ENCODE measurements at regions not wholly inside any gene's neighbourhood (a gene's known extent, or its start where the extent isn't known, plus 50 kb on each side); places are given as distances from the start of the nearest gene placed in this dataset.

DNA sequence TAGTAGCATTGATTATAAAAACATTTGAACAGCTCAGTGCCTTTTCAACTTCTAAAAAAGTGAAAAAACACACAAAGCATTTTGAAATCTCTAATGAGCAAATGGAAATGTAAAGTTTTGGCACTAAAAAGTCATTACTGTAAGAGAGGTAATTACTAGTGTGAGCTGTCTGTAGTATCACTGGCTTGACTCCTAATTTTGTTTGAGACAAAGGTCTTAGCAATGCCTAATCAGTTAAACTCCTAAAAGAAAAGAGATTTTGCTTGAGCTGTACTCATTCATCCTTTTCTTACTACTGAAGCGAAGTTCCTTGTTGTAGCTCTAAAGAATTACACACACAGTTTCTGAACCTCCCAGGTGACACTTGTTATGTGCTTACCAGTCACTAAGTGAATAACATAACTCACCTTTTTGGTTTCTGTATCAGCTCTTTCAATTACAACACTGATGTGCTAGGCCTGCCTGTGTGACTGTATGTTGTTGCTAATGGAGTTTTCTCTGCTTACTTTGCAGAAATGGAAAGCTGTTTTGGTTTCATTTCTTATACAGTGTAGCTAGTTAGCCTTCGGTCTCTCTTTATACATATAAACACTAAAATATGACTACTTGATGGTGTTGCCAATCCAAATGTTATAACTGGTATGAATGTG, 924.4 kb upstream of the TENM4 start:
- no peak for DNase-seq

DNA sequence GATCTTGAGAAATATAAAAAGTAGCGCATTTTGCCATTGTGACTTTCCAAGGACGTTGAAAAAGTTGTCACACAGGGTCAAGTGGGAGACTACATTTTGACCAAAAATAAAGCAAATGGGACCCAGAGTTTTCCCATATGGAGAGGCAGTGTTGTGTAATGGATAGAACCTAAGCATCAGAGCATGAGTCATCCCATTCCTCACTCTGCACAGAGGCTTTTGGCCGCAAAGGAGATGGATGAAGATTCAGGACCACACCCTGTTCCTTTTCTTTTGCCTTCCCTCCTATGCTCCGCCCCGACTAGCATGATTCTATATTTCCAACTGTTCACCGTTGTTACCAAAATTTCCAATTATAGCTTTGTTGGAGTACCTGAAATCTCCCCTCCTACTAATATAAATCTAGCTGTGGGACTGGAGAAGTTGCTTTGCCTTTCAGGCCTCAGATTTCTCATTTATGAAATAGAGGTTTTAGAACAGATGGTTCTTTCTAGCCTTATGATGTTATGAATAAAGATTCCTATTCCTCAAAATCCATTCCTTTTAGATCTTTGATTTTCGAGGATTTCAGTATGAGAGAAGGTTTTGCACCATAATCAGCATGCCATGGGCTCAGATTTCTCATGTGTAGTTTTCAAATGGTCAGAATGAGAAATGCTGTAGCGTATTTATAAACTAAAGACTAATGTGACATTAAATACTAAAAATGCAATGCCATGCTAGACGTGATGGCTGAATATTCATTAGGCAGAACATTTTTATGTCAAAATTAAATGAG, 921.9 kb upstream of the TENM4 start:
- DNase-seq, result no peak

DNA sequence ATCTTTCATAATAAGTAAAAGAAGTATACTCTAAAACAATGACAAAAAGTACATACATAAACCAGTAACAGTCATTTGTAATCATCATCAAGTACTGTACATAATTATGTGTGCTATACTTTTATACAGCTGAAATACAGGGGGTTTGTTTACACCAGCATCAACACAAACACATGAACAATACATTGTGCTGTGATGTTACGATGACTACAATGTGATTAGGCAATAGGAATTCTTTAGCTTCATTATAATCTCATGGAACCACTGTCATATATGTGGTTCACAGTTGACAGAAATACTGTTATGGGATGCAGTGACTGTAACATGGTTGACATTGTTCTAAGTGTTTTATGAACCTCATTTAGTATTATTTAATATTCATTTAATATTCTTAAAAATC, 914.4 kb upstream of the TENM4 start:
- no peak for DNase-seq

DNA sequence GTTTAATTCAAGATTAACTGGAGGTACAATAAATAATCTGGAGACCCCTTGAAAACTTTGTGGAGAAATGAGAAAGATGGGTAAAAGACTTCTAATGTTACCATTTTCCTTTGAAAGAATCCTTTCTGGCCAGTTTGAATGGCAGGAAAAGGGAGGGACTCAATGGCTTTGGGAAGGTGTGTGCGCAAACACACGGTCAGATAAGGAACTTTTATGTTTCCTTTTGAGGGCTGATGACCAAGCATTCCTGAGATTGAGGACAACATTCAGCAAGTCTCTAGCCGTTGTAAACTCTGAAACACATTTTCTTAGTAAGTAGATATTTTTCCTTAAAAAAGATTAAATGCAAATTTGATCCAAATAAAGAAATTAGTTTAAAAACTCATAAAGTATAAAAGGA, 909.7 kb upstream of the TENM4 start:
- DNase-seq, result no peak

DNA sequence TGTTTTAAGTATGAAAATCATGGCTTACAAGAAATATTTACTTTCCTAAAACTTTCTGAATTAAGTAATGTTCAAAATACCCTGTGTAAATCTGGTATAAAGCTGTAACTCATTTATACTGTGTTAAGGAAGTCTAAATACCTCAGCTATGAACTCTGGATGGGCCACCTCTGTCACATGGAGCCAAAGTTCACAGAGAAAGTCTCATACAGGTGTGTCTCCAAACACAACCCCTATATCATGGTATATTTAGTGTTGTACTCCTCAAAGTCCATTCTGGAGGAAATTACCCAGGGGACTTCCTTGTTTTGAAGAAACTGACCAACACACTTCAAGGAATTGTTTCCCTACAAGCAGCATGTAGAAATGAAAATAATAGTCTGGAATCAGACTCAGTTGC, 909.2 kb upstream of the TENM4 start:
- DNase-seq, result no peak

DNA sequence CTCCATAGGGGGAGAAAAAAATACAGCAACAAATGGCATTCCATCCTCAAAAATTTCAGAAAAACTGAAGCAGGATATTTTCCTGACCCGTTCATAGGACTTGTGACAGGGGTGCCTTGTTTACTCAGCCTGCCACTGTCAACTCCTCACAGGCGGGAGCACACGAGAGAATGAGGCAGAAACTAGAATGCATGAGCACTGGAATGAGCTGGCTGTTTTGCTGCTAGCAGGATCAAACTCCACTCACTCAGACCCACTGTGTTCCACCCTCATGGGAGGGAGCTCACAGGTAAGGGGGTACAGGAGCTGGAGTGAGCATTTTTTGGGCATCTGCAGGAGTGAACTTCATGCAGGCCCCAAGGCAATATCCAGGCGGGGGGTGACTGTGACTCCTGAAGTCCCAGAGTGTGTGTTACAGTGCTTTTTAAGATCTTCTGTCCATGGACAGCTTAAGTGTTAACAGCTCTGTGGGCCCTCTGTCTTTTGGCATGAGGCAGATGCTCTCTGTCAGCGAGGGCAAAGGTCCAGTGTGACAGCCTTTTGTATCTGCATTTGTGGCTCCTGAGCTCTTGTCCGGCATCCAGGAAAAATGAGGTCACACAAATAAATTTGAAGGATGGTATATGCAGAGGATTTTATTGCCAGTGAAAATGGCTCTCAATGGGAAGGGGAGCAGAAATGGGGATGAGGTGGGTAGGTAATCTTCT, 905.7 kb upstream of the TENM4 start:
- DNase-seq, result no peak

DNA sequence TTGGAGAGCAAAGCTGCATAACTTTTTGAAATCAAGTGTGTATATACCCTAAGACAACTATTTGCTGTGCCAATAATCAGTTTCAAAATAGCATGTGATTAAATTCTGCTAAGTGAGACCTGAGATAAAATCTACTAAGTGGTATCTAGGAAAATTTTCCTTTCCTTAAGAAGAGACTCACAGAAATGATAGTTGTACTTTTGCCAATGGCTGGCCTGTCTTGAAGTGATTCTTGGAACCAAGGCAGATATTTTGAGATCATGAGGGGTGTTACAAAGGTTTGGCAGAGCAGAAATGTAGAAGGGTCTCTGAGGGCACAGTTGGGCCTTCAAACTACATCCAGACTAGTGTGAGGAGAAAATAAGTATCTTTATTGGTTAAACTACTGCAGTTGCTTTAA, 902.6 kb upstream of the TENM4 start:
- no peak for DNase-seq

DNA sequence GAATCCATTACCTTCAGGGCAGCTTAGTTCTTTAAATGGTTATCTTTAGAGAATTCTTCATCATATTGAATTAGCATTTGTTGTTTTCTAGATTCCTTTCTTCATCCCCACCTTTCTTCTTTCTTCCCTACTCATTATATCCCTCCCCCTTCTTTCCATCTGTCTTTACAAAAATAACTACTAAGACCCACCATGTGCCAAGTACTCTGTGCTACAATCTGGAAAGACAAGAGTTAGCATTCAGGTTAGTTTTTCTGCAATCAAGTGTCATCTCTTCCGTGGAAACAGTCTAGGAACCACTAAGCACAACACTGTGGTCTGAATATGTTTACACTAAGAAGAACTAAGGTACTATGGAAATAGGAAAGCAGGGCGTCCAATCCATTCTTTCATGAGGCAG, 897.4 kb upstream of the TENM4 start:
- DNase-seq, result no peak

DNA sequence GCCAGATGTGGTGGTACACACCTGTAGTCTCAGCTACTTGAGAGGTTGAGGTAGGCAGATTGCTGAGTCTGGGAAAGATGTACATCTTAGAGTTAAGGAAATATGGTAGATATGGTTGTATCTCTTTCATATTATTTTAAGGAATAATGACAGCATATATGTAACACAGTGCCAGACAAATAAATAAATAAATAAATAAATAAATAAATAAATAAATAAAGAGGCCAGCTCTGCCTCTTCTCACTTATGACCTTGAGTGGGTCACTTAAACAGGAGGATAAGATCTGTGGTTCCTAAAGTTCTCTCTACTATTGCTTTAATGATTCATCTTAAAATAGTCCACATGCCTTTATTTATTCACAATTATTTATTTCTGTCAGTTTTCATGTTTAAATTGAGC, 890.9 kb upstream of the TENM4 start:
- DNase-seq, result no peak

DNA sequence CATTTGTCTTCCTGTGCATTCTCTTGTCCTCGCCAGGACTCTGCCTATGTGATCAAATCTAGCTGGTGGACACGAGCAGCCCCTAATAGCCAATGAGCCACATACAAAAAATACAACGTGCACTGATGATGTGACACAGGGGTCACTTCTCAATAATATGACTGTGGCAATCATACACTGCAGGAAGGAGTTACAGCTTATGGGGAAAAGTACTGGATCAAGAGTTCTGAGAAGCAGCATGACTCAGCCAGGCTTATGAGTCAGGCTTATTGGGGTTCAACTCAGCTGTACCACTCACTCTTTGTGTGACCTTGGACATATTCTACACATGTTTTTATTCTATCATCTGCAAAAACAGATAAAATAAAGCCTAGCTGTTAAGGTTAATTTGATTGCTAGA, 889.4 kb upstream of the TENM4 start:
- no peak for DNase-seq

DNA sequence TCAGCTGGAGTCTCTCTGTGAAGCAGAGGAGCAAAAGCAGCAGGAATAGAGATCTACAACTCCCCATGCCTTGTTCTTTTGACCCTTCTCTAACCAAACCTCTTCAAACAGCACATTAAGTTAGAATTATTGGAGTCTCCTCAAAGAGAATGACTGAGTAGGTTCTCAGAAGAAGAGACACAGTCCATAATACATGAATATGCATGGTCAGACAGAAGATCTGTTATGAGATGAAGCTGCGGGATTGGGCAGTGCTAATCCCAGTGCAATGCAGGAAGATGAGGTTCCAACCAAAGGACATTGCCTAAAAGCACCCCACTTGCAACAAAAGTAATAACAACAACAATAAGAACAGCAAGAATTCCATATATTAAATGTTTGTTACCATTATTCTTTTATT, 887.9 kb upstream of the TENM4 start:
- DNase-seq, result no peak

DNA sequence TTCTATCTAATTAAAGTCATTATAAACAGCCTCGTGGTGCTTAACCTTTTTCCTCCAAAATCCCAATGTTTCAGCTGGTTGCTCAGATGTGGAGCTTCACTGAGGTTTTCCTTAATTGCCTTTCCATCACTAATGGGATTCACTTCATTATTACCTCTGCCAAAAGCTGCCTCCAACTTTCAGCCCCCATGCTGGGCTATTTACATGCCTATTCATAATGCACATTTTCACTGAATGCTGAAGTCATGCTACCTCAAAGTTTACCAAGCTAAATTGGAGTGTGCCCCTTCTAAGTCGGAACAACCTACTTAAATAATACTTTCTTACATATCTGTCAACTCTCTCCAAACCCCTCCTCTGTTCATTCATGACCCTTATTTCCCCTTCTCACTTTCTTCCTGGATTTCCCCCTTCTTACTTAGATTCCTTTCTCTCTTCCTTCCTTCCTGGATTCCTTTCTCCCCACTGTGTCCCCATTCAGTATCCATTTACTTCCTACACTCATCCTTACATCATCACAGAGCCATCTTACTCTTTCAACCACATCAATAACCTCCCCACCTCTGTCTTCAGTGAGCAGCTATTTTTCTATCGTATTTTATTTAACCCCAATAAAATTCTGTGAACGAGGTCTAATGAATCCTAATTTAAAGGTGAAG, 887.3 kb upstream of the TENM4 start:
- no peak for DNase-seq

DNA sequence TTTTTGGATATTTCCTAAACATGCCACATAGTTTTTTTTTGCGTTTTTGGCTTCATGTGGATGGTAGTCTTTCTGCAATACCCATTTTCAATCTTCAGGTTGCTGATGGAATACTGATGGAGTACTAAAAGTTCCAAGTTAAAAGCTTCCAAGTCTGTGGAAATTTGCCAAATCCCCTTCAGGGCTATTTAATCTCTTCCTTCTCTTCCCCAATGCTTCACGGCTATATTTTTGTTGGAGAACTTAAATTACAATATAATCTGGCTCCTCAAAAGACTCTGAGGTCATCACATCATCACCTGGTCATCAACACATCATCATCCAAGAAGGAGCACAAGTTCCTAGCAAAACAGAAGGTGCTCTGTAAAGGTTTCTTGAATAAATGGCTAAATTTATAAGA, 881.0 kb upstream of the TENM4 start:
- DNase-seq, result no peak

DNA sequence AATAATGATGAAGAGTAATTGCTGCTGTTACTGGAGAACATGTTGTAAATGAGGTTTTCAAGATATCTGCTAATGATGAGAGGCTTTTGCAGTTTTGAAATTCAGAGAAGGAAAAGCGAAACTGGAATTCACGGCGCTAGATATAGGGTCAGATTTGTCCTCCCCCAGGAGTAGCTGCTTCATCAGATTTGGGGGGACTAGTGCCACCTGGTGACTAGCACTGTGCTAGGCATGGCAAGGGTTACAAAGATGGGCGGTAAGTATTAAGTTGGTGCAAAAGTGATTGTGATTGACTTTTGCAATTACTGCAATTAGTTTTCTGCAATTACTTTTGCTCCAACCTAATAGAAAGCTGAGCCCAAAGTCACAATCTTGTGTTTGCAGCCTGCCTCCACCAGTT, 879.9 kb upstream of the TENM4 start:
- DNase-seq, result no peak

DNA sequence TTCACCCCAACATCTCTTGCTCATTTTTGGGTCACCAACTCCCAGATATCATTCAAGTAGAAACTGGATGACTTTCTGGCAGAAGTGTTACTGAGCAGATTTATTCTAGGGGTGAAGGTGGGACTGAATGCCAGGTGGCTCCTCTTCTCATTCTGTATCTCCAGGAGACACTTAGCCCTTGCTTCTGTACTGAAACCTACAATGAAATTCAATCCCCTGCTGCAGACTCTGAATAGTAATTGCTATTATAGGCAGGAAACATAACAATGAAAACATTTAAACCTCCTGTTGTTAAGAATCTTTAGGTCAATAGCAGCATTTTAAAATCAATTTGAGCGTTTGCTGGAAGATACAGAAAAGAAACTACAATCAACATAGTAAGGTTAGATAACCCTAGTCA, 879.4 kb upstream of the TENM4 start:
- no peak for DNase-seq

DNA sequence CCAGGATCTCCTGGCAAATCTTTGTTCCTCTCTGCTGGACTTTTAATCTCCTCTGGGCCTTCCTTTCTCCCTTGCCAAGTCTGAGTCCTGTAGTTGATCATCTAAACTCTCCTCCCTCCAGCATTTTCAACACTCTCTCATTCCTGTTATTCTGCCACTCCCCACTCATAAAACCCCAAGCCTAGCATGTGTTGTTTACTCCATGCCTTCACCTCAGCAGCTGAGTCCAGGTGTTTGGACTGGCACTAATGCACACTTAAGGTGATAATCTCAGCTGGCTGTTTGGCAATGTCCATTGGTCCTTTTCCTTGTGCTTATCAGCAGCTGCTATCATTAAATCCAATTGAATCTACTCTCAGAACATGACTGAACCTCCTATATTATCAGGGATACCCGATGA, 876.8 kb upstream of the TENM4 start:
- no peak for DNase-seq

DNA sequence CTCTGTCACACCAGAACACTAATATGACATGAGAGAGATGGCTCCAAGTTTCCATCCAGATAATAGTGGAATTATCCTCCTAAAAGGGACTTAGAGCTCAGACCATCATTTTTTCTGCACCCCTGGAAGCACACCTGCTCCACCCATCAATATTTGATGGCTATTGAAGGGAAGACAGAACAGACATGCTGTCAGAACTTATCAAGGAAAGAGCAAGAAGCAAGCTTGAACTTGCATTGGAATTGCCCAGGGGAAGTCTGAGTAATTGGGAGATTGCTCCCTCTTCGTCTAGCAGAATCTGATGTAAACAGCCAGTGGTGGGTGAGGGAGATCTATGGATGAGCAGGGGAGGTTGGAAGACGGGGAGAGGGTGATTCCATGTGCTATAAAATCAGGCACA, 874.4 kb upstream of the TENM4 start:
- no peak for DNase-seq

DNA sequence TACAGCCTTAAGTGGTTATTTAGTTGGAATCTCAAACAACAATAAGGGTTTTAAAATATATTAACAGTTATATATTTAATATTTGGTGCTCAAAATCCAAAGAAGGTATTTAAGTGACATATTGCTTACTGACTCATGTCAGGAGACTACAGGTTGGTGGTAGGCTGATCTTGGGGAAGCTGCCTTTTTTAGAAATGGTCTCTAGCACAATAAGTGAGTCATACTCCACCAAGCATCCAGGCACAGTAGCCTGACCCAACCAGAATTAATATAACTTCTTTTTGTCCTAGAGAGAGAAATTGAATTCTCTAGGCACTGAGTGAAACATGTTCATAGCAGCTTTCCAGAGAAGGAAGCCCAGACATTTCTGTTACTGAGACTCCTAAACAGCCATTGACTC, 868.5 kb upstream of the TENM4 start:
- DNase-seq, result no peak

DNA sequence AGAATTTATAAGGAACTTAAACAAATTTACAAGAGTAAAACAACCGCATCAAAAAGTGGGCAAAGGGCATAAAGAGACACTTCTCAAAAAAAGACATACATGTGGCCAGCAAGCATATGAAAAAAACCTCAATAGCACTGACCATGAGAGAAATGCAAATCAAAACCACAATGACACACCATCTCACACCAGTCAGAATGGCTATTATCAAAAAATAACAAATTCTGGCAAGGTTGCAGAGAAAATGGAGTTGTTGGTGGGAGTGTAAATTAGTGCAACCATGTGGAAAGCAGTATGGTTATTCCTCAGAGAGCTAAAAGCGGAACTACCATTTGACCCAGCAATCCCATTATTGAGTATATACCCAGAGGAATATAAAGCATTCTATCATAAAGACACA, 866.8 kb upstream of the TENM4 start:
- no peak for DNase-seq

DNA sequence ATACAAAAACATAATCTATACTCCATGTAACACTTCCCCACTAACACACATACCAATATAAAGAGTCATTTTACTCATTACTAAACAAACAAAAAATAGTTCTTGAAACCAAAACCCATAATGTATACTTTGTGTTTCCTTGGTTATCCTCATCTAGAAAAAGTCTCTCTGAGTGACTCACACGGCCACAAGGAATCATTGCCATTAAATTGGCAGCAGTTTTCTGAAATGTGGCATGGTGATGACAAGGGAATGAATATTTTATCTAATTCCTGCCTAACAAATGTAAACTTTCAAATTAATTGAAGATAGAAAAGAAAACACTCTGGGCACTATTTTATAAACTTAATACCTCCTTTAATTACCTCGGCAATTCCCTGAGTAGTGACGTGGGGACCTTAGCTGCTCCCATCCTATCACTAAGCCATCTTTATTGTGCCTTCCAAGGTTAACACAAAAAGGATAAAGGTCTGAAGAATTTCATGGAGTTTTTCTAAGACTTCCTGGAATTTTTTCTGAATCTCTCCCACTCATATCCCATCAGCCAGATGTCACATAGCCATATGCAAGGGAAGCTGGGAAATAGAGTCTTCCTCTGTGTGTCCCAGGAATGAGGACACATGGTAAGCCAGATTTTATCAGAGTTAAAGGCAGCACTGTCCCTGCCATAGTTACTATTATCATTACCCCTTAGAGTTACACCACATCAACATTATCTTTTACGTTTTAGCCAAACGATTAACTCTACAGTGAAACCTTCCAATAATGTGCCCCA, 857.2 kb upstream of the TENM4 start:
- DNase-seq, result no peak

DNA sequence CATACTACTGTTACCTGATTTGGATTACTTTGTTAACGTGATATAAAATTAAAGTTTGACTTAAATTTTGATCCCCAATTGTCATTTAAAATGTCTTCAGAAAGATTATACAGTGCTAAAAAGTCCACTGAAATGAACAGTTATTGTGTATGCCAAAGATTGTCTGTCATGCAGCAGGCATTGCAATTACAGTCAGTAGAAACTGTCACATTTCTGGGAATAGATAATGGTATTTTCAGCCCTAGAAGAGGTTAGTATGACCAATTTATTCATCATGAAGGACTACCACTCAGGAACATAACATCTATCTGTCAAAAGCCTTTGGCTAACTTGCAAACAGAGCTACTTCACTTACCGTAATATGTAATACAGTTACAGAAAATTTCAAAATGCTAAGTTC, 852.5 kb upstream of the TENM4 start:
- DNase-seq, result no peak

DNA sequence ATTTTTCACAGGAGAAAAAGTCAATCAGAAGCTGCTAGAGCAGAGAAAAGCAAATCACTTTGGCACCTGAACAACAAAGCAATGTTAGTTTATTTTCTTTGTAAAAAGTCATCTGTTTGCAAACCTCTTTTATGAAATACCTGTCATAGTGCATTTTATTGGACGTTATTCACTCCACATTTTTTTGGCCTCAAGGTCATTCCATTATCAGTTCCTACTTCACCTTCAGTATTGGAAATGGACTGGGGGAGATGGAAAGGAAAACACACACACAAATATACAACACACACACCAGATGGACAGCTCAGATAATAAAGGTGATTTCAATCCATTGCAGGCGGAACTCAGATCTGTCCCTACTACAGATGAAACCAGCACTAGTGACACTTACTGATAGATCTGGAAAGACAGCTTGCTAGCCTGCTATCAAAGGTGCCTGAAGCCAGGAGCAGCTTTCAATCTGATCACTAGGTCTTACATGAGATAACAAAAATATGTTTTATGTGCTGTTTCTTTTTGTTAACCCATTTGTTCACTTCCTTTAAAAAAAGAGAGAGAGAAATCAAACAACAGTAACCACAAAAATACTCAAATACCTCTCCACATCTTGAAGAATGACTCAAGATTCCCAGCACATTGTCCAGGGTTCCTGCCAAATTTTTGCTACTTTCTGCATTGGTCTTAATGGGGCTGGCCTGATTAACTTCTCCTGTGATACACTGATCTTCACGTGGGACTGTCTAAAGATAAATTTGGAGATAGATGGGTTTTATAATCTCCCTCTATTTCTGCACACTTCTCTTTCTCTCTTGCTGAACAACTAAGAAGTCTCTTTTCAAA, 844.3 kb upstream of the TENM4 start:
- no peak for DNase-seq

Measured in NCI-H2029 (cell line).